DND-41 (cell line): ENCODE measurements at regions not wholly inside any gene's neighbourhood (a gene's known extent, or its start where the extent isn't known, plus 50 kb on each side); places are given as distances from the start of the nearest gene placed in this dataset.

Experiments
- CTCF ChIP-seq: IDR thresholded peaks from 2 replicates; pipeline ENCODE4 v1.5.1; 2012; ENCODE audit warnings: borderline replicate concordance, low read length, moderate library complexity, mild to moderate bottlenecking; ENCODE audit not compliant: poor library complexity, severe bottlenecking; ENCODE audit errors: extremely low read depth
- EZH2 ChIP-seq: IDR thresholded peaks from 3 replicates; pipeline ENCODE4 v1.6.1; 2012; ENCODE audit warnings: borderline replicate concordance, low read depth, mild to moderate bottlenecking, moderate library complexity, low read length, inconsistent platforms; ENCODE audit not compliant: severe bottlenecking

- no peak for TF ChIP-seq CTCF
- no peak for TF ChIP-seq EZH2
Measured at GRCh38 chr10:111677759-111678158, 505.8 kb downstream of the GPAM start.
